Colonic mucosa (tissue), 4 donors: ENCODE measurements at regions not wholly inside any gene's neighbourhood (a gene's known extent, or its start where the extent isn't known, plus 50 kb on each side); places are given as distances from the start of the nearest gene placed in this dataset.
"Not testable (repeated sequence)": the region's sequence is repeated elsewhere in the genome, so short reads cannot be mapped to it uniquely, and the experiment has no call there.

ENCODE experiments used
- DNase-seq: peaks from one replicate; pipeline ENCODE4 v3.0.0-alpha.2; 2020
- H3K27ac ChIP-seq: fragments of 200-600 bp; one replicate; pipeline ENCODE4 v1.8.0; 2021
- H3K27me3 ChIP-seq: fragments of 200-600 bp; one replicate; pipeline ENCODE4 v1.8.0; 2021
- H3K36me3 ChIP-seq: fragments of 200-600 bp; one replicate; pipeline ENCODE4 v1.8.0; 2021
- H3K4me1 ChIP-seq: fragments of 200-600 bp; one replicate; pipeline ENCODE4 v1.8.0; 2021; ENCODE audit warnings: mild to moderate bottlenecking
- H3K4me3 ChIP-seq: fragments of 200-600 bp; one replicate; pipeline ENCODE4 v1.8.0; 2021
- H3K9ac ChIP-seq, 2 donors: one replicate each; pipeline ENCODE4 v1.7.0; 2013; ENCODE audit warnings: control low read depth in 2 of 2, low read depth in 2 of 2, low read length in 2 of 2
- H3K9me3 ChIP-seq: fragments of 200-600 bp; one replicate; pipeline ENCODE4 v1.8.0; 2021
- CTCF ChIP-seq: fragments of 200-600 bp; IDR thresholded peaks from one replicate; pipeline ENCODE4 v1.8.0; 2022; ENCODE audit warnings: antibody characterized with exemption, mild to moderate bottlenecking
- intact Hi-C: fragments of 100-400 bp; cut with DNase I; formaldehyde crosslinking; loops from one replicate; pipeline ENCODE4 v1.14.1; 2022
- donor health status: healthy.
- donor health status: DM: no; HTN: no; CAD: no.
- donor health status: DM: no; HTN: no; CAD: no.

- no peak overlapping the region for H3K4me3 ChIP-seq
- H3K4me1 ChIP-seq, result peaks cover 10% of the 10 kb centered on the region
- no peak overlapping the region for H3K9ac ChIP-seq
- H3K9me3 ChIP-seq, result no peaks in the 10 kb centered on the region
- no peaks in the 10 kb centered on the region for H3K27me3 ChIP-seq
- DNase-seq, result no peak
- H3K36me3 ChIP-seq, result no peaks in the 10 kb centered on the region
- intact Hi-C loops, result no loop called here
- peak overlapping the region; percentile 1 for H3K27ac ChIP-seq
- no peak for TF ChIP-seq CTCF
Observed at GRCh38 chr20:53656293-53657202, 62.9 kb upstream of the ZNF217 start.

GRCh38 chr20:53655625-53656292 lies 62.1 kb upstream of the ZNF217 start:
- Histone ChIP-seq H3K4me3 (no peak overlapping the region), H3K9me3 (no peaks in the 10 kb centered on the region), H3K4me1 (peaks cover 10% of the 10 kb centered on the region), H3K27me3 (no peaks in the 10 kb centered on the region), H3K27ac (peak overlapping the region; percentile 86), H3K36me3 (no peaks in the 10 kb centered on the region), H3K9ac (no peak overlapping the region)
- TF ChIP-seq CTCF, result no peak
- DNase-seq, result no peak
- intact Hi-C loops, result no loop called here

GRCh38 chr20:53654932-53655624 lies 61.4 kb upstream of the ZNF217 start:
- Histone ChIP-seq H3K9ac (peak overlapping the region; percentile 43 to 58), H3K4me3 (no peak overlapping the region), H3K4me1 (peaks cover 10% of the 10 kb centered on the region), H3K9me3 (no peaks in the 10 kb centered on the region), H3K27me3 (no peaks in the 10 kb centered on the region), H3K27ac (peak overlapping the region; percentile 86), H3K36me3 (no peaks in the 10 kb centered on the region)
- intact Hi-C loops, result no loop called here
- DNase-seq, result peak; percentile 59
- no peak for TF ChIP-seq CTCF

- H3K4me1 ChIP-seq, intact Hi-C loops, H3K9me3 ChIP-seq, H3K27me3 ChIP-seq, H3K4me3 ChIP-seq, DNase-seq, H3K9ac ChIP-seq, H3K36me3 ChIP-seq: not testable (repeated sequence)
- peak overlapping the region; percentile 86 for H3K27ac ChIP-seq
Observed at GRCh38 chr20:53654521-53654920, 60.9 kb upstream of the ZNF217 start.

- Histone ChIP-seq H3K27ac (peak overlapping the region; percentile 80), H3K9me3 (no peaks in the 10 kb centered on the region), H3K36me3 (no peaks in the 10 kb centered on the region), H3K4me3 (no peak overlapping the region), H3K27me3 (no peaks in the 10 kb centered on the region), H3K4me1 (peaks cover 10% of the 10 kb centered on the region), H3K9ac (peak overlapping the region in 1 of 2 donors; percentile 70)
- TF ChIP-seq CTCF, result no peak
- DNase-seq, result no peak
- intact Hi-C loops, result no loop called here
Observed at GRCh38 chr20:53652859-53653517, 59.3 kb upstream of the ZNF217 start.
